Lower leg skin (tissue), 3 donors: ENCODE measurements at regions not wholly inside any gene's neighbourhood (a gene's known extent, or its start where the extent isn't known, plus 50 kb on each side); places are given as distances from the start of the nearest gene placed in this dataset.

Experiments used
- POLR2A ChIP-seq, 2 donors: fragments of 450-650 bp; IDR thresholded peaks; one replicate each; pipeline ENCODE4 v1.6.1; 2016 to 2017; ENCODE audit warnings: antibody characterized with exemption in 2 of 2, mild to moderate bottlenecking in 1 of 2, moderate library complexity in 1 of 2
- TF ChIP-seq, protein P1 (sequence below), 3 donors: fragments of 450-650 bp; IDR thresholded peaks; one replicate each; pipeline ENCODE4 v1.5.1; 2016; ENCODE audit warnings: antibody characterized with exemption in 3 of 3, mild to moderate bottlenecking in 3 of 3, moderate library complexity in 2 of 3

DNA sequence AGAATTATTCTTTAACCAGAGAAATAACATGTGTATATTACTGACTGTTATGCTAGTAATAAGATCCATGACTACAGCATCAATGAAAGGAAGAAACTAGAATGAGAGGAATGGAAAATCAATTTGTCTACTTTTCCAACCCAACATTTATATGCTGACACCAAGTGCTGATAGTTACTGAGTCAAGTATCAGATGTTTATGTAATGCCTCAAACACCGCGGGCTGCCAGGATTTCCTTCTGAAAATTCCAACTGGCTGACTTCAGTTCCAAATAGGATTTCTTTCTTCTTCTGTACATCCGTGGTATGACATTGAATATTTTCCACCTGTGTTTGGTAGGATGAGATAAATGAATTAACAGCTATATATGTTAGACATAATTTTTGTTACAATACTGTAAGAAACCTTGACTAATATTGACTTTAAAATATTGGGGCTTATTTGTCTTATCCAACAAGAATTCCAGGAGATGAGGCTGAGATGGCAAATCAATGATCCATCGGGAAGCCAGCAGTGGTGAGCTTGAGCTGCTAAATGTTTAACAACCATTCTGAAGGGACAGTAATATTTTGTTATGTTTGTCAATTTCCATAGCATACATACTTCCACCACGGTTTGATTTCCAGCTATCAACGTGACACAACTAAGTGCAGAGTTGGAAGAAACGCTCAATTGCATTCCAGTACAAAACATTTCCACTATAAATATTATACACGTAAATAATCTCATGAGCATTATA lies 435.2 kb upstream of the AUTS2 start:
- TF ChIP-seq, protein P1, sequence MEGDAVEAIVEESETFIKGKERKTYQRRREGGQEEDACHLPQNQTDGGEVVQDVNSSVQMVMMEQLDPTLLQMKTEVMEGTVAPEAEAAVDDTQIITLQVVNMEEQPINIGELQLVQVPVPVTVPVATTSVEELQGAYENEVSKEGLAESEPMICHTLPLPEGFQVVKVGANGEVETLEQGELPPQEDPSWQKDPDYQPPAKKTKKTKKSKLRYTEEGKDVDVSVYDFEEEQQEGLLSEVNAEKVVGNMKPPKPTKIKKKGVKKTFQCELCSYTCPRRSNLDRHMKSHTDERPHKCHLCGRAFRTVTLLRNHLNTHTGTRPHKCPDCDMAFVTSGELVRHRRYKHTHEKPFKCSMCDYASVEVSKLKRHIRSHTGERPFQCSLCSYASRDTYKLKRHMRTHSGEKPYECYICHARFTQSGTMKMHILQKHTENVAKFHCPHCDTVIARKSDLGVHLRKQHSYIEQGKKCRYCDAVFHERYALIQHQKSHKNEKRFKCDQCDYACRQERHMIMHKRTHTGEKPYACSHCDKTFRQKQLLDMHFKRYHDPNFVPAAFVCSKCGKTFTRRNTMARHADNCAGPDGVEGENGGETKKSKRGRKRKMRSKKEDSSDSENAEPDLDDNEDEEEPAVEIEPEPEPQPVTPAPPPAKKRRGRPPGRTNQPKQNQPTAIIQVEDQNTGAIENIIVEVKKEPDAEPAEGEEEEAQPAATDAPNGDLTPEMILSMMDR (IDR thresholded peaks at IDR 0.05) = no peak
- no peak for TF ChIP-seq POLR2A (IDR thresholded peaks at IDR 0.05)
